ENCODE measurements at regions not wholly inside any gene's neighbourhood (a gene's known extent, or its start where the extent isn't known, plus 50 kb on each side); places are given as distances from the start of the nearest gene placed in this dataset.
"Not testable (repeated sequence)": the region's sequence is repeated elsewhere in the genome, so short reads cannot be mapped to it uniquely, and the experiment has no call there.

DNA sequence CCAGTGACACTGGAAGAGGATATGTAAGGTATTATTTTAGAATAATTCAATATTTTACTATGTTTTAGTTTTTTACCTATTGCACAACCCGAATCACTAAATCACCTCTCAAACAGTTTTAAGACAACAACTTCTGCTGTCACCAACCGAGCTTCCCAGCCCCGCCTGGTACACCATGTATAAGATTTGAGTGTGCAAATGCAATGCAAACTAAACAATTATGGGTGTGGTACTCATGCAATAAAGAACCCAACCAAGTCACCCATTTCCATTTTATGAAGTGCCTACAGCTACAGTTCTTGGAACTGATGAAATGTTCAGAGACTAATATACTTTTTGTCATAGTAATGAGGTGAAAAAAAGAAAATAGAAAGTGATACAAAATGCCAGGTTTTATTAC lies 256.2 kb downstream of the TAFA4 start:
- DNase-seq (ENCODE audit: low spot score in 2 of 2) (no peak), ATAC-seq (replicated peaks; ENCODE audit: extremely low read depth, poor library complexity, severe bottlenecking) (no peak)
- no peaks in the 10 kb centered on the region for H3K4me1 Mint-ChIP-seq
- H3K36me3 Mint-ChIP-seq (ENCODE audit: insufficient read depth) = no peaks in the 10 kb centered on the region
- H3K27me3 Mint-ChIP-seq = no peaks in the 10 kb centered on the region
- no peak overlapping the region for H3K27ac Mint-ChIP-seq (ENCODE audit: low read depth)
- no peak overlapping the region for H3K4me3 Mint-ChIP-seq
- H3K9me3 Mint-ChIP-seq = no peaks in the 10 kb centered on the region

DNA sequence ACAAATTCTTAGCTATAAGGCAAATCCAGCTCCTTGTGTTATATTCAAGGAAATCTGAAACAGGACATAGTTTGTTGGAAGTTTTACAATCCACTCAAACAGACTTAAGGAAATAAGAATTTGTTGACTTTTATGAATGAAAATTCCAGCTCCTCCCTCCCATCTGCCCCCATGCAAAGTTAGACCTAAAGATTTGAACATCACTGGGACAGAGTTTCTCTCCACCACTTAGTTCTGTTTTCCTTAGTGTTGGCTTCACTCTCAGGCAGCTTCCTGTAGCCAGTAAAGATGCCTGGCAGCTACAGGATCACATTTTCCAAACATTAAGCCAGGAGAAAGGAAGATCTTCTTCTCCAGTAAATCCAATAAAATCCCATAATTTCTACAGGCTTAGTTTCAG lies 265.0 kb downstream of the TAFA4 start:
- no peak for ATAC-seq (replicated peaks; ENCODE audit: extremely low read depth, poor library complexity, severe bottlenecking)

DNA sequence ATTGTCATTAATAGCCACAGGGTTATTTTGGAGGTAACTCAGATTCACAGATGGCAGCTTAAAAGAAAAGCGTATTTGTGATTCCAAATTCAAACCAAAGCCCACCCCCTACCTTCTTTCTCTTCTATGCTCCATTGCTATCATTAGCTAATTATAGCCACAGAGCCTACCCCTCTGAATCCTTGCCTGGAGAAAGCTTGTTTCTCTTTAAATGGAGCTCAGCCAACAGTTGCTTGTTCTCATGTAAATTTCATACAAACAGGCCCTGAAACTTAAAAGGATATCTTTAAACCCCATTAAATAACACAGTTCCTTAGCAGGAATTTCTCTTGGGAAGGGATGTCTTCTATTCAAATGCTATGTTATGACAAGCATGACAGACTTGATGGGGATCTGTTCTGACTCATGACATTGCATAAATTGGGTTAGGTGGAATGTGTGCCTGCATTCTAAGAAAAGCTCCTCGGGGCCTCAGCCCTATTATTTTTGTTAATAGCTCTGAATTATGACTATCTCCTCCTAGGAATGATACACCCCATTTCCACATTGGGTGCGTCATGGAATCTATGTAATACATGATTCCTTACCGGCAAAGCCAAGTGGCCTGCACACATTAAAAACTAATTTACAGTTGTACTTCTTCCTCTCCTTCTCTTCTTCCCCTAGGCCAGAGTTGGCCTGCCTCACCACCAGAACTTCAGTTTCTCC lies 265.8 kb downstream of the TAFA4 start:
- no peak for DNase-seq (ENCODE audit: low spot score in 2 of 2)
- ATAC-seq (replicated peaks; ENCODE audit: extremely low read depth, poor library complexity, severe bottlenecking) = no peak
- Mint-ChIP-seq H3K4me1 (no peaks in the 10 kb centered on the region), H3K4me3 (no peak overlapping the region), H3K9me3 (no peaks in the 10 kb centered on the region), H3K36me3 (ENCODE audit: insufficient read depth) (no peaks in the 10 kb centered on the region), H3K27me3 (no peaks in the 10 kb centered on the region), H3K27ac (ENCODE audit: low read depth) (no peak overlapping the region)

More for the DNA sequence above, 265.0 kb downstream of the TAFA4 start:
- no peaks in the 10 kb centered on the region for H3K27me3 Mint-ChIP-seq
- no peaks in the 10 kb centered on the region for H3K9me3 Mint-ChIP-seq
- H3K4me3 Mint-ChIP-seq = no peak overlapping the region
- H3K27ac Mint-ChIP-seq (ENCODE audit: low read depth) = no peak overlapping the region
- H3K36me3 Mint-ChIP-seq (ENCODE audit: insufficient read depth) = no peaks in the 10 kb centered on the region
- H3K4me1 Mint-ChIP-seq = no peaks in the 10 kb centered on the region
- DNase-seq (ENCODE audit: low spot score in 2 of 2) = no peak

DNA sequence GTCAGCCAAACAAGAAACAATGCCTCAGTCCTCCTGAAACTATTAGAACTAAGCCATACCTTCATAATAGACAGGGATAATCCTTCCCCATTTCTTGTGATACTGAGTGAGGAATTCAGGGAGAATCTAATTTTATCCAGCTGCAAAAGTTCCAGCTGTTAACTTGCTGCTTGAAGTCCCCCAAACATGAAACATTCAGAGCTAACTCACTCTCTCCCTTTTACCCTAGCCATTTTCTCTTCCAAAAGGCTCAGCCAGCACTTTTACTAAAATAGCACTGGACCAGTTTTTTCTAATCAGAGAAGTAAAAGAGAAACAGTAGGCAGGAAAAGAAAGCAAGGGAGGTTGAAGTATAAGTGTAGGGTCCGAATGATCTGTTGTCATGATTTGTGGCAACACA lies 268.1 kb downstream of the TAFA4 start:
- Mint-ChIP-seq H3K4me3 (no peak overlapping the region), H3K36me3 (ENCODE audit: insufficient read depth) (no peaks in the 10 kb centered on the region), H3K27me3 (no peaks in the 10 kb centered on the region), H3K4me1 (no peaks in the 10 kb centered on the region), H3K9me3 (no peaks in the 10 kb centered on the region), H3K27ac (ENCODE audit: low read depth) (no peak overlapping the region)
- ATAC-seq (replicated peaks; ENCODE audit: extremely low read depth, poor library complexity, severe bottlenecking) (no peak), DNase-seq (ENCODE audit: low spot score in 2 of 2) (no peak)

DNA sequence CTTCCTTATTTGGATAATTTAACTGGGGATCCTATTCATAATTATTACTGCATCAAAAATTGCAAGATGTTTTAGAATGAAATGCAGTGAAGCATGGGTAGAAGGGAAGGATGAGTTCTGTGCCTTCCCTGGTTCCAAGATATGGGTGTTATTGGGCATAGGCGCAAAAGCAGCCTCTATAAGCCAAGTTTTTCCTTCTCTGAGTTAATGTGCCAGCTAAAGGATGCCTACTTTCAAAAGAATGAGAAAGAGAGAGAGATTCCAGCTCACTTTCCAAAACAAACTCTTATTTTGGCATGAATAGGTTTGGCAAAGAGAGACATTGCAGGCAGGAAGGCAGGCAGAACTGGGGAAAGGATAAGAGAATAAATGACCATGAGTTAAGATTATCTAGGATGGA lies 270.2 kb downstream of the TAFA4 start:
- Mint-ChIP-seq H3K4me3 (no peak overlapping the region), H3K36me3 (ENCODE audit: insufficient read depth) (no peaks in the 10 kb centered on the region), H3K9me3 (no peaks in the 10 kb centered on the region), H3K27me3 (no peaks in the 10 kb centered on the region), H3K4me1 (no peaks in the 10 kb centered on the region), H3K27ac (ENCODE audit: low read depth) (no peak overlapping the region)
- DNase-seq (ENCODE audit: low spot score in 2 of 2) (no peak), ATAC-seq (replicated peaks; ENCODE audit: extremely low read depth, poor library complexity, severe bottlenecking) (no peak)

DNA sequence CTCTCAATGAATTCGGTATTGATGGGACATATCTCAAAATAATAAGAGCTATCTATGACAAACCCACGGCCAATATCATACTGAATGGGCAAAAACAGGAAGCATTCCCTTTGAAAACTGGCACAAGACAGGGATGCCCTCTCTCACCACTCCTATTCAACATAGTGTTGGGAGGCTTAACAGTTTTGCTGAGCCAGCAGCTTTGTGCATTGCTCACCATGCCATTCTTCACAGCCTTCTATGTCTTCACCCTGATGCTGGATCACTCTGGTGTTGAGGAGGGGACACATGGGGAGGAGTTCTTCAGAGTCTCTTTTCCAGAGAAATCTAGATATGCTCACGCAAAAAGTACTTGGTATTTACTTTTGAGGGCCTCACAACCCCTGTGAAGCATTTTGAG lies 281.7 kb downstream of the TAFA4 start:
- not testable (repeated sequence) for H3K36me3 Mint-ChIP-seq (ENCODE audit: insufficient read depth); H3K27me3 Mint-ChIP-seq; H3K27ac Mint-ChIP-seq (ENCODE audit: low read depth)

DNA sequence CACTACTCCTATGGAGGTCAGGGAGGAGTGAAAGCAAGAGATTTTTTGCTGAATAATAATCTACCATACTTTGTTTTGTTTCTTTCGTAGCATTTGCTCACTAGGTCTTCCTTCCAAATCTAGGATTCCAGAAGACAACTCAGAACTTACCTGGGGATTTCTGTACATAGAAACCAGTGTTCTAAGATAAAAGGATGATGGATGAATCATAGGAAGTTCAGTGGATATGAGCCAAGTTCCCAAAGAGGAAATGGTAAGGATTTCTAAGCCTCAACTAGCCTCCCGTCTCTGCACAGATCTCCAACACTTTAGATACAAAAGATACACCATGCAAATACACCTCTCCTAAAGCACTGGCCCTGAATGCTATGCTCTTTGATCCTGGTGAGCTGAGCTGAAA lies 283.9 kb downstream of the TAFA4 start:
- no peaks in the 10 kb centered on the region for H3K4me1 Mint-ChIP-seq
- peaks cover 10% of the 10 kb centered on the region for H3K9me3 Mint-ChIP-seq
- H3K36me3 Mint-ChIP-seq (ENCODE audit: insufficient read depth) = no peaks in the 10 kb centered on the region
- no peak overlapping the region for H3K27ac Mint-ChIP-seq (ENCODE audit: low read depth)
- DNase-seq (ENCODE audit: low spot score in 2 of 2) (no peak), ATAC-seq (replicated peaks; ENCODE audit: extremely low read depth, poor library complexity, severe bottlenecking) (no peak)
- H3K27me3 Mint-ChIP-seq = no peaks in the 10 kb centered on the region
- H3K4me3 Mint-ChIP-seq = no peak overlapping the region

More for the DNA sequence above, 281.7 kb downstream of the TAFA4 start:
- ATAC-seq (replicated peaks; ENCODE audit: extremely low read depth, poor library complexity, severe bottlenecking); H3K4me3 Mint-ChIP-seq; H3K4me1 Mint-ChIP-seq; DNase-seq (ENCODE audit: low spot score in 2 of 2): not testable (repeated sequence)
- peaks cover 10% of the 10 kb centered on the region for H3K9me3 Mint-ChIP-seq

DNA sequence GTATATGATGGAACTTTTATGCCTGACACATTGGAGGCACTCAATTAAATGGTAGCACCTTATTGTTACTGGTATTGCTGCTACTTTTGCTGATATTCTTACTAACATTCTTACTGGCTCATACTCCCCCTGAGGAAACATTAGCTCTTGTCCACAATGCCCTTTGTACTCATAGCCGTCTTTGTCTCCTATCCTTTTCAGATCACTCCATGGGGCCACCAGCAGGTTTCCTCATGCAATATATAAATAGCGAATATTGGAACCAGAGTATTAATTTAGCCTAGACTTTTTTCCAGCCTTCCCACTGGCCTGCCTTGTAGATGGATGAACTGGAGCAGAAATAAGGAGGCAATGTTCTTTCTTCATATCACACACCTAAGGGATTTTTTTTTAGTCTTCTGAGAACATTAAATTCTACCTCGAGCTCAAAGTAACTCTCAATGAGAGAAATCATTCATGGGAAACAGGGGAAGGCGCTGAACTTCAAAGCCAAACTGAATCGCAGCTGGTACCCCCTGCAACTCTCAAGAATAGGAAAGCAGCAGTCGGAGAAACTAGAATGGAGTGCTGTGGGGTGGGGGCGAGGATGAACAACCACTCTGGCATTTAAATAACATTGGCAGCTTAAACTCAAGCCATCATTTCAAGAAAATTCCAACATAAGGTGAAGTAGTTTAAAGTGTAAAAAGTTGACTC lies 300.3 kb downstream of the TAFA4 start:
- DNase-seq (ENCODE audit: low spot score in 2 of 2) (no peak), ATAC-seq (replicated peaks; ENCODE audit: extremely low read depth, poor library complexity, severe bottlenecking) (no peak)
- H3K4me1 Mint-ChIP-seq = no peaks in the 10 kb centered on the region
- H3K27ac Mint-ChIP-seq (ENCODE audit: low read depth) = no peak overlapping the region
- peaks cover 19% of the 10 kb centered on the region for H3K27me3 Mint-ChIP-seq
- no peak overlapping the region for H3K4me3 Mint-ChIP-seq
- peaks cover 6% of the 10 kb centered on the region for H3K9me3 Mint-ChIP-seq
- no peaks in the 10 kb centered on the region for H3K36me3 Mint-ChIP-seq (ENCODE audit: insufficient read depth)

DNA sequence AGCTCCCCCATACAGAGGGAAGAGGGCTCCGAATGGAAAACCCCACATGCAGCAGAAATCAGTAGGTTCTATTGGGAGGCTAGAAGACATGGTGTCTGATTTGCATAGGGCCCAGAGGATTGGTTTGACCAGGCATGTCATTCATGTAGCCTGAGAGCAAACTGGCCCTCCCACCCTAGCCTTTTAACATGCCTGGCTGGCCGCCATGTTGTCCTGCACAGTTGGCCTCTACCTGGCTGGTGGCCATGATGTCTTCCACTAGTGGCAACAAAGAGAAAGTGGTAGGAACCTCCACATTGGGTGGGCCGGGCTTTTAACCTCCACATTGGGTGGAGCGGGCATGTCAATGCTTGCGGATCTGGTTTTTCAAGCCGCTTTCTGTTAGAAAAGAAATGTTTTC lies 312.1 kb downstream of the TAFA4 start:
- H3K9me3 Mint-ChIP-seq = peaks cover 1% of the 10 kb centered on the region
- no peaks in the 10 kb centered on the region for H3K27me3 Mint-ChIP-seq
- DNase-seq (ENCODE audit: low spot score in 2 of 2) = no peak
- ATAC-seq (replicated peaks; ENCODE audit: extremely low read depth, poor library complexity, severe bottlenecking) = no peak
- H3K4me1 Mint-ChIP-seq = no peaks in the 10 kb centered on the region
- H3K36me3 Mint-ChIP-seq (ENCODE audit: insufficient read depth) = no peaks in the 10 kb centered on the region
- no peak overlapping the region for H3K27ac Mint-ChIP-seq (ENCODE audit: low read depth)
- H3K4me3 Mint-ChIP-seq = no peak overlapping the region

DNA sequence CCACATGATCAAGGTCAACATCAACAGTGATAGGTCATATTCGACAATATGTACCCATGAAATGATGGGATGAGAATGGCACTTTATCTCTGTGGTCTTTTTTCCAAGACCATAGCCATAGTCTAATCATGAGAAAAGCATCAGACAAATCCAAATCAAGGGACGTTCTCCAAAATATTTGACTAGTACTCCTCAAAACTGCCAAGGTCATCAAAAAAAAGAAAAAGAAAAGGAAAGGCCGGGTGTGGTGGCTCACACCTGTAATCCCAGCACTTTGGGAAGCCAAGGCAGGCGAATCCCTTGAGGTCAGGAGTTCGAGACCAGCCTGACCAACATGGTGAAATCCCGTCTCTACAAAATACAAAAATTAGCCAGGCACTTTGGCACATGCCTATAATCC lies 318.3 kb downstream of the TAFA4 start:
- ATAC-seq (replicated peaks; ENCODE audit: extremely low read depth, poor library complexity, severe bottlenecking) = no peak
- Mint-ChIP-seq H3K4me3 (no peak overlapping the region), H3K36me3 (ENCODE audit: insufficient read depth) (no peaks in the 10 kb centered on the region), H3K27me3 (no peaks in the 10 kb centered on the region), H3K4me1 (no peaks in the 10 kb centered on the region), H3K9me3 (peaks cover 21% of the 10 kb centered on the region), H3K27ac (ENCODE audit: low read depth) (no peak overlapping the region)
- no peak for DNase-seq (ENCODE audit: low spot score in 2 of 2)

DNA sequence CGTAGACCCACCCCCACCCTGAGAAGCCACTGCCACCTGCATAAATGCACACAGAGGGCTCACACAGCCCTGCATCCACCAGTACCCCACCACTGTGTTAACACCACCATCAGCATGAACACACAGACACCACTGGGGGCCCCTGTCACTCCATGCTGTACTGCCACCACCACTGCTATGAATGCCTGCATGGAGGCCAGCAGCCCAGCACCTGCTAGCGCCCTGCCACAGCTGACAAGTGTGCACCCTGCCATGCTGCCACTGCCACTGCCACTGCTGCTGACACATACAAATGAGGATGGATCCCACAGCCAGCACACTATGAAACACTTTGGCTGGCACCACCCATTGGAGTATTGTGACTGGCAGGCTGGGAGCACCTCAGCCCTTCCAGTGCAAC lies 361.0 kb downstream of the TAFA4 start:
- no peaks in the 10 kb centered on the region for H3K36me3 Mint-ChIP-seq (ENCODE audit: insufficient read depth)
- no peak overlapping the region for H3K4me3 Mint-ChIP-seq
- H3K27ac Mint-ChIP-seq (ENCODE audit: low read depth) = no peak overlapping the region
- no peaks in the 10 kb centered on the region for H3K4me1 Mint-ChIP-seq
- ATAC-seq (replicated peaks; ENCODE audit: extremely low read depth, poor library complexity, severe bottlenecking) (no peak), DNase-seq (ENCODE audit: low spot score in 2 of 2) (no peak)
- peaks cover 11% of the 10 kb centered on the region for H3K9me3 Mint-ChIP-seq
- H3K27me3 Mint-ChIP-seq = peaks cover 20% of the 10 kb centered on the region

DNA sequence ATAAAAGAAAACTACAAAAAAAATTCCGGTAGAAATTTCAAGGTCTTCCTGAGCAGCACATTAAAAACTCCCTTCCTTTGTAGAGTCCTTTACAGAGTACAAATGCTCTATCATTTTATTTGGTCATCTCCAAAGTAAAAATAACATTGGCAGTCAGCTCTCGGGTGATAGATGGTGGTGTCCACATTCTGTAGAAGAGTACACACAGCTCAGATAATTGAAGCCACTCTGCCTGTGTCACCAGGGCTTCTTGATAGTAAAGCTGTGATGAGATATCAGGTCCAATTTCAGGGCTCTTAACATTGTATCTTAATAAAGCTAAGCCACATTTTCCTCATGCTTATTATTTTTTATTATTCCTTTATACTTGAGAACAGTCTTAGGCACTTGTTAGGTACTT lies 371.6 kb downstream of the TAFA4 start:
- H3K9me3 Mint-ChIP-seq = no peaks in the 10 kb centered on the region
- H3K27me3 Mint-ChIP-seq = no peaks in the 10 kb centered on the region
- H3K4me1 Mint-ChIP-seq = no peaks in the 10 kb centered on the region
- no peak overlapping the region for H3K4me3 Mint-ChIP-seq
- DNase-seq (ENCODE audit: low spot score in 2 of 2) (no peak), ATAC-seq (replicated peaks; ENCODE audit: extremely low read depth, poor library complexity, severe bottlenecking) (no peak)
- H3K36me3 Mint-ChIP-seq (ENCODE audit: insufficient read depth) = no peaks in the 10 kb centered on the region
- H3K27ac Mint-ChIP-seq (ENCODE audit: low read depth) = no peak overlapping the region

DNA sequence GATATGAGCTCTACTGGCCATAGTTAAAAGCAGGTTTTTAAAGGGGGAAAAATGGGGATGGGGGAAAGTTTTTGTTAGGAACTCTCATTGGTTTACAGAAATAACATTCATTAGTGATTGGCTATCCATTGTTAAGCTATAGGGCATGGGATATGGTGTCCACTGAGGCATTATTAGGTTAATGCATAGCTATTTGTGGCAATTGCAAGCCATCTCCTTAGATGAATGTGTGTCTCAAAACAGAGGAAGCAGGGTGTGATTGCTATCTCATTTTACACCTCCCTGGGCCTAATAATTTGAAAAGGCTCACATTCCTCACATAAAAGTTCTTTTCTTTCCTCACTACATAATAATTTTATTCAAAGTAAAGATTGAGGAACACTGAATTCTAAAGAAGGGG lies 396.6 kb downstream of the TAFA4 start:
- DNase-seq (ENCODE audit: low spot score in 2 of 2) = no peak
- no peaks in the 10 kb centered on the region for H3K27me3 Mint-ChIP-seq
- no peak for ATAC-seq (replicated peaks; ENCODE audit: extremely low read depth, poor library complexity, severe bottlenecking)
- H3K27ac Mint-ChIP-seq (ENCODE audit: low read depth) = no peak overlapping the region
- no peaks in the 10 kb centered on the region for H3K9me3 Mint-ChIP-seq
- no peak overlapping the region for H3K4me3 Mint-ChIP-seq
- no peaks in the 10 kb centered on the region for H3K4me1 Mint-ChIP-seq
- H3K36me3 Mint-ChIP-seq (ENCODE audit: insufficient read depth) = no peaks in the 10 kb centered on the region

Measured in central memory CD8-positive, alpha-beta T cell (primary cell).